ENCODE measurements at regions not wholly inside any gene's neighbourhood (a gene's known extent, or its start where the extent isn't known, plus 50 kb on each side); places are given as distances from the start of the nearest gene placed in this dataset.

- no peak for TF ChIP-seq USF1 (IDR thresholded peaks at IDR 0.05; ENCODE audit: borderline replicate concordance, extremely low read length, insufficient read depth, low read depth, low read length)
- no peak for TF ChIP-seq TARDBP (IDR thresholded peaks at IDR 0.05; ENCODE audit: borderline replicate concordance)
Observed at GRCh38 chr21:33971492-33972013, 55.9 kb upstream of the ATP5PO start (continued).

GRCh38 chr21:33969581-33969980, 54.0 kb upstream of the ATP5PO start:
- ATAC-seq: no peak
- BruUV-seq (replicated peaks): no TSS peak
- intact Hi-C loops (cut with micrococcal nuclease; ENCODE audit: unreplicated experiment) (no loop called here), in situ Hi-C loops (cut with MboI) (no loop called here)
- peaks cover 4% of the 10 kb centered on the region; the same call in 1 of the 2 replicates for H3K4me1 ChIP-seq (ENCODE audit: control insufficient read depth, insufficient read depth, low read length)
- no peaks in the 10 kb centered on the region for H3K79me2 ChIP-seq (ENCODE audit: control insufficient read depth, insufficient read depth, low read length)
- no peak overlapping the region for H3K9ac ChIP-seq (ENCODE audit: control insufficient read depth, insufficient read depth, low read length)
- WGBS (ENCODE audit: insufficient coverage, insufficient replicate concordance, low lambda C conversion rate, missing lambda C conversion rate): 98% methylated on average over 3 of the region's 3 CpGs
- H3K27me3 ChIP-seq (replicated peaks in 1 of 2; ENCODE audit: control insufficient read depth in 2 of 2, insufficient read depth in 2 of 2, low read length in 1 of 2): no peaks in the 10 kb centered on the region
- H4K20me1 ChIP-seq (ENCODE audit: control insufficient read depth, insufficient read depth): no peaks in the 10 kb centered on the region
- no peaks in the 10 kb centered on the region; the same call in 2 of the 3 replicates for H3K9me3 ChIP-seq (replicated peaks; ENCODE audit: control insufficient read depth, insufficient read depth, low read length)
- H2AFZ ChIP-seq (ENCODE audit: control insufficient read depth, low read depth, low read length): no peak overlapping the region
- FAIRE-seq: no peak
- ChIA-PET SMC1A (ENCODE audit: uncharacterized antibody, unreplicated experiment) (interaction anchor here (0.7 to 16.4 kb wide), 10 partner anchors 7 to 379 kb away, joined by 3 to 290 read pairs (median 4); partner anchors contain the start of genes MRPS6 and SLC5A3), CTCF (interaction anchor here (1.3 to 3.8 kb wide), 2 partner anchors 45 to 378 kb away, joined by 3 to 21 read pairs; no protein-coding TSS in a partner anchor), RAD21 (ENCODE audit: unreplicated experiment) (interaction anchor here (2.3 to 14.7 kb wide), 3 partner anchors 8 to 45 kb away, joined by 7 to 182 read pairs (median 15); no protein-coding TSS in a partner anchor), POLR2A (interaction anchor here (1.0 to 2.2 kb wide), 4 partner anchors 18 to 106 kb away, joined by 3 to 13 read pairs (median 4); no protein-coding TSS in a partner anchor)
- no peaks in the 10 kb centered on the region for H3K36me3 ChIP-seq (ENCODE audit: control insufficient read depth in 2 of 2, insufficient read depth in 2 of 2, low read length in 1 of 2)
- DNase-seq (ENCODE audit: low read depth, low spot score): no peak
- H3K4me2 ChIP-seq (ENCODE audit: control insufficient read depth, insufficient read depth): no peak overlapping the region
- H3K27ac ChIP-seq (ENCODE audit: control insufficient read depth, insufficient read depth): no peak overlapping the region
- H3K4me3 ChIP-seq: no peak overlapping the region
- TF ChIP-seq MTA2 (IDR thresholded peaks at IDR 0.05; ENCODE audit: low read depth) (no peak), RAD21 (IDR thresholded peaks at IDR 0.05; ENCODE audit: insufficient read depth, low read depth, low read length) (no peak), ZNF592 (IDR thresholded peaks at IDR 0.05) (no peak), WRNIP1 (IDR thresholded peaks at IDR 0.05; ENCODE audit: borderline replicate concordance, low read depth, low read length) (no peak), PKNOX1 (IDR thresholded peaks at IDR 0.05) (no peak), BCL3 (IDR thresholded peaks at IDR 0.05; ENCODE audit: borderline replicate concordance, insufficient read depth, low read depth, low read length, poor library complexity, severe bottlenecking) (no peak), CHD2 (IDR thresholded peaks at IDR 0.05; ENCODE audit: borderline replicate concordance, low read depth, low read length) (no peak), SUPT20H (IDR thresholded peaks at IDR 0.05; ENCODE audit: borderline replicate concordance, control insufficient read depth, low read depth, low read length) (no peak), CEBPB (IDR thresholded peaks at IDR 0.05; ENCODE audit: borderline replicate concordance in 1 of 2, low read depth in 2 of 2, low read length in 2 of 2) (no peak), SMAD5 (IDR thresholded peaks at IDR 0.05; ENCODE audit: low read depth) (no peak), TCF3 (IDR thresholded peaks at IDR 0.05; ENCODE audit: borderline replicate concordance, insufficient read depth, low read depth, low read length) (no peak), HDAC6 (IDR thresholded peaks at IDR 0.05; ENCODE audit: unreplicated experiment) (no peak)

Measured in GM12878 (cell line).